Breast epithelium (tissue), 4 donors: ENCODE measurements at regions not wholly inside any gene's neighbourhood (a gene's known extent, or its start where the extent isn't known, plus 50 kb on each side); places are given as distances from the start of the nearest gene placed in this dataset.

Experiments used
- DNase-seq, 2 donors: peaks; one replicate each; pipeline ENCODE4 v3.0.0-alpha.2; 2019; ENCODE audit warnings: low spot score in 2 of 2
- H3K27ac ChIP-seq, 2 donors: fragments of 200-600 bp; sonication (generic) in 1 of 2; one replicate each; pipeline ENCODE4 v1.5.1; 2016 to 2019; ENCODE audit warnings: mild to moderate bottlenecking in 1 of 2
- H3K27me3 ChIP-seq, 2 donors: fragments of 200-600 bp; sonication (generic) in 1 of 2; one replicate each; pipeline versions ENCODE4 v1.5.1 to v1.6.0; 2017 to 2019; ENCODE audit warnings: control low read depth in 1 of 2, mild to moderate bottlenecking in 1 of 2
- H3K36me3 ChIP-seq: fragments of 200-600 bp; one replicate; pipeline ENCODE4 v1.5.1; 2019
- H3K4me1 ChIP-seq, 2 donors: fragments of 200-600 bp; sonication (generic); one replicate each; pipeline ENCODE4 v1.5.1; 2016 to 2019; ENCODE audit warnings: control low read depth in 1 of 2
- H3K4me3 ChIP-seq, 3 donors: fragments of 200-600 bp; sonication (generic); 1 replicate in 2 of 3; 2 replicates in 1 of 3; pipeline ENCODE4 v1.5.1; 2016 to 2019; ENCODE audit warnings: mild to moderate bottlenecking in 3 of 3, moderate library complexity in 2 of 3
- H3K9me3 ChIP-seq, 2 donors: fragments of 200-600 bp; sonication (generic) in 1 of 2; one replicate each; pipeline ENCODE4 v1.5.1; 2016 to 2019; ENCODE audit warnings: control low read depth in 1 of 2
- POLR2A ChIP-seq: fragments of 450-650 bp; IDR thresholded peaks from one replicate; pipeline ENCODE4 v1.6.1; 2016; ENCODE audit warnings: antibody characterized with exemption, mild to moderate bottlenecking, moderate library complexity
- POLR2AphosphoS5 ChIP-seq, 3 donors: sonication (generic); formaldehyde crosslinking; IDR thresholded peaks; one replicate each; pipeline ENCODE4 v1.6.1; 2017; ENCODE audit warnings: antibody characterized with exemption in 3 of 3
- intact Hi-C: fragments of 100-400 bp; cut with DNase I; formaldehyde crosslinking; loops from one replicate; pipeline ENCODE4 v1.15.1; 2023; ENCODE audit warnings: low total_unique reads
- TF ChIP-seq, protein P1 (sequence below), 3 donors: fragments of 450-650 bp; IDR thresholded peaks; one replicate each; pipeline ENCODE4 v1.5.1; 2016 to 2017; ENCODE audit warnings: antibody characterized with exemption in 3 of 3, mild to moderate bottlenecking in 3 of 3, moderate library complexity in 3 of 3

DNA sequence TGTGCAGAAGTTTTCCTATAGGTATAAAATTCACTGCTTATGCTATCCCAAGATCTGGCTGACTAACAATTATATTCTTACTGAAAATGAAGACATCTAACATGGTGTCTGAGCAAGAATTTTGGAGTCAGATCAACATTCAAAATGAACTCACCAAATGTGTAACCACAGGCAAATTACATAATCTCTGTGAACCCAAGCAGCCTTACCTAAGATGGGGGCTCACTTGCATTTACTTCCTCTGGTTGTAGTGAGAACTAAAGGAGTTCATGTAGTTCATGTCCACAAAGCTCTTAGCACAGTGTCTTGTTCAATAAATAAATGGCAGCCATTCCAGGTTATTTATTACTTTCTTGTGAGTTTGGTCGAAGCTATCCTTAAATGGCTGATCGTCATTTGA lies 163.9 kb upstream of the LCORL start:
- no peak overlapping the region for H3K4me3 ChIP-seq
- H3K27ac ChIP-seq = no peak overlapping the region
- DNase-seq = no peak
- H3K27me3 ChIP-seq = no peaks in the 10 kb centered on the region
- no peaks in the 10 kb centered on the region for H3K4me1 ChIP-seq
- no peak for TF ChIP-seq POLR2AphosphoS5 (IDR thresholded peaks at IDR 0.05)
- H3K36me3 ChIP-seq = no peaks in the 10 kb centered on the region
- no peaks in the 10 kb centered on the region for H3K9me3 ChIP-seq
- intact Hi-C loops = no loop called here

DNA sequence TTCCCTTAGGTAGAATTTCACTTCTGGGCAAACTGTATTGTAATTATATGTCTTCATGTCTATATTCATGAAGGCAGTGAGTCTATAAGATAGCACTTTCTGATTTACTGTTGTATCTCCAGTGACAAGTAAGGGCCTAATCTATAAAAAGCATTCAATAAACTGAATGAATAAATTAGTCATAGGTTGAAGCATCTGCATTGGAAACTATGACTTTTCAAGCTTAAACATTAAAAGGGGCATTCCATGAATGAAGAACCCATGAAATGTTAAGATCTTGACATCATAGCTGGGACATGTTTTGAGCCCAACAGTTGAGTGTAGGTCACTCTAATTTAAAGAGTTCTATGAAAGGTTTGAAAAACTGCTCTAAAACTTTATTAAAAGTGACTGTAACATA lies 159.3 kb upstream of the LCORL start:
- Histone ChIP-seq H3K36me3 (no peaks in the 10 kb centered on the region), H3K27ac (no peak overlapping the region), H3K9me3 (no peaks in the 10 kb centered on the region), H3K27me3 (no peaks in the 10 kb centered on the region), H3K4me1 (no peaks in the 10 kb centered on the region), H3K4me3 (no peak overlapping the region)
- no peak for TF ChIP-seq POLR2AphosphoS5 (IDR thresholded peaks at IDR 0.05)
- no peak for TF ChIP-seq POLR2A
- TF ChIP-seq, protein P1, sequence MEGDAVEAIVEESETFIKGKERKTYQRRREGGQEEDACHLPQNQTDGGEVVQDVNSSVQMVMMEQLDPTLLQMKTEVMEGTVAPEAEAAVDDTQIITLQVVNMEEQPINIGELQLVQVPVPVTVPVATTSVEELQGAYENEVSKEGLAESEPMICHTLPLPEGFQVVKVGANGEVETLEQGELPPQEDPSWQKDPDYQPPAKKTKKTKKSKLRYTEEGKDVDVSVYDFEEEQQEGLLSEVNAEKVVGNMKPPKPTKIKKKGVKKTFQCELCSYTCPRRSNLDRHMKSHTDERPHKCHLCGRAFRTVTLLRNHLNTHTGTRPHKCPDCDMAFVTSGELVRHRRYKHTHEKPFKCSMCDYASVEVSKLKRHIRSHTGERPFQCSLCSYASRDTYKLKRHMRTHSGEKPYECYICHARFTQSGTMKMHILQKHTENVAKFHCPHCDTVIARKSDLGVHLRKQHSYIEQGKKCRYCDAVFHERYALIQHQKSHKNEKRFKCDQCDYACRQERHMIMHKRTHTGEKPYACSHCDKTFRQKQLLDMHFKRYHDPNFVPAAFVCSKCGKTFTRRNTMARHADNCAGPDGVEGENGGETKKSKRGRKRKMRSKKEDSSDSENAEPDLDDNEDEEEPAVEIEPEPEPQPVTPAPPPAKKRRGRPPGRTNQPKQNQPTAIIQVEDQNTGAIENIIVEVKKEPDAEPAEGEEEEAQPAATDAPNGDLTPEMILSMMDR (IDR thresholded peaks at IDR 0.05) = no peak
- intact Hi-C loops = no loop called here
- no peak for DNase-seq

DNA sequence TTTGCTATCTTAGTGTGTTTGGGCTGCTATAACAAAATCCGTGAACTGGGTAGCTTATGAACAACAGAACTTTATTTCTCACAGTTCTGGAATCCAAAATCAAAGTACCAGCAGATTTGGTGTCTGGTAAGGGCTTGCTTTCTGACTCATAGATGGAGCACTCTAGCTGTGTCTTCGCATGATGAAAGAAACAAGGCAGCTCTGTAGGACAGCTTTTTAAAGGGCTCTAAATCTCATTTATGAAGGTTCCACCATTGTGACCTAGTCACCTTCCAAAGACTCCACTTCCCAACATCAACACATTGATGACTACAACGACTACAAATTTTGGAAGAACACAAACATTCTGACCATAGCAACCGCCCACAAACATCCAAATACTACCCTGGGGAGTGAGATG lies 158.6 kb upstream of the LCORL start:
- Histone ChIP-seq H3K36me3 (no peaks in the 10 kb centered on the region), H3K27ac (no peak overlapping the region), H3K27me3 (no peaks in the 10 kb centered on the region), H3K4me1 (no peaks in the 10 kb centered on the region), H3K4me3 (no peak overlapping the region), H3K9me3 (no peaks in the 10 kb centered on the region)
- intact Hi-C loops = no loop called here
- DNase-seq = no peak
- TF ChIP-seq POLR2AphosphoS5 (IDR thresholded peaks at IDR 0.05) (no peak), POLR2A (no peak)
- TF ChIP-seq, protein P1 (IDR thresholded peaks at IDR 0.05) = no peak

DNA sequence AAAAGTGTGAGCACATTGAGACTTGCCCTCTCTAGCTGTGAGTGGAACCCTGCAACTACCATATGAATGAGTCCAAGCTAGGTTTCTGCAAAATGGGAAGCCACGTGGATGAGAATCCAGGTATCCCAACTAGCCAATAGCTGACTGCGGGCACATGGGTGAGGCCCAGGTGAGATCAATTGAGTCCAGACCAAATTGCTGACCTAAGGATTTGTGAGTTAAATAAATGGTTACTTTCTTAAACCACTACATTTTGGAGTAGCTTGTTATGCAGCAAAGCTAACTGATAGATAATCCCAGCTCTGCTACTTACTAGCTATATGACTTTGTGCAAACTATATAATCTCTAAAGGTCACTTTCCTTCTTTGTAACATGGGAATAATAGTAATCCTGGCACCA lies 150.3 kb upstream of the LCORL start:
- no peaks in the 10 kb centered on the region for H3K27me3 ChIP-seq
- intact Hi-C loops = no loop called here
- TF ChIP-seq POLR2A = no peak
- TF ChIP-seq, protein P1 (IDR thresholded peaks at IDR 0.05) = no peak
- no peak for TF ChIP-seq POLR2AphosphoS5 (IDR thresholded peaks at IDR 0.05)
- H3K36me3 ChIP-seq = no peaks in the 10 kb centered on the region
- H3K9me3 ChIP-seq = no peaks in the 10 kb centered on the region
- H3K27ac ChIP-seq = no peak overlapping the region
- no peak for DNase-seq
- H3K4me1 ChIP-seq = no peaks in the 10 kb centered on the region
- no peak overlapping the region for H3K4me3 ChIP-seq

DNA sequence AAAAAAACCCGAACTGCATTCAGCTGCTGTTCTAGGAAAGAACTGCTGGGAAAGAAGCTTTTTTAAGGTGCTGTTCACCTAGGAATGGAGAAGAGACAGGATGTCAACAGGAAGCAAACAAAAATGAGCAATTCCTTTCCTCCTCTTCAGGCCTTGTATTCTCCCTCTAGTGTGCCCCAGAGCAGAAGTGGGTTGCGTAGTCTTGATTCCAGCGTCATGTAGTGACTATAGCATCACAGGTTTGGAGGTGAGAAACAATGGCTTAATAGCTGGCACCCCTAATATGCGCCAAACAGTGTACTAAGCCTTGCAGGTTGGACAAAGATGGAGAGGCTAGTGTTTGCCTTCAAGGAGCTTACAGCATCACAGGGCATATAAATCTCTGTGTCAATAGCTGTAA lies 146.3 kb upstream of the LCORL start:
- no peak for TF ChIP-seq POLR2A
- no peak for TF ChIP-seq POLR2AphosphoS5 (IDR thresholded peaks at IDR 0.05)
- TF ChIP-seq, protein P1 (IDR thresholded peaks at IDR 0.05) = no peak
- intact Hi-C loops = no loop called here
- no peaks in the 10 kb centered on the region for H3K9me3 ChIP-seq
- H3K4me1 ChIP-seq = no peaks in the 10 kb centered on the region
- no peak overlapping the region for H3K4me3 ChIP-seq
- DNase-seq = no peak
- H3K36me3 ChIP-seq = no peaks in the 10 kb centered on the region
- no peaks in the 10 kb centered on the region for H3K27me3 ChIP-seq
- H3K27ac ChIP-seq = no peak overlapping the region

DNA sequence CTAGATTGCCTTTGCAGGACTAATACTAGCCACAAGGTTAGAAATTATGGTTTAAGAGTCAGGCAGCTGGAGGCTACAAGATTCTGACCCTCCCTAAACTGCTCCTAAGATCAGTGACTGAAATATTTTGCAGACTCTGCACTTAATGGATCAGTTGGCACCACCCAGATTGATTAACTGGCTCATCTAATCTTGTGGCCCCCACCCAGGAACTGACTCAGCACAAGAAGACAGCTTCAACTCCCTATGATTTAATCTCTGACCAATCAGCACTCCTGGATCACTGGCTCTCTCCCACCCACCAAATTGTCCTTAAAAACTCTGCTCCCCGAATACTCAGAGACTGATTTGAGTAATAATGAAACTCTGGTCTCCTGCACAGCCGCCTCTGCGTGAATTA lies 145.4 kb upstream of the LCORL start:
- no peak for TF ChIP-seq POLR2A
- TF ChIP-seq, protein P1 (IDR thresholded peaks at IDR 0.05) = no peak
- no peak for TF ChIP-seq POLR2AphosphoS5 (IDR thresholded peaks at IDR 0.05)
- intact Hi-C loops = no loop called here
- peaks cover 0 to 8% of the 10 kb centered on the region in 2 donors for H3K9me3 ChIP-seq
- H3K36me3 ChIP-seq = no peaks in the 10 kb centered on the region
- H3K4me3 ChIP-seq = no peak overlapping the region
- no peaks in the 10 kb centered on the region for H3K4me1 ChIP-seq
- DNase-seq = no peak
- H3K27ac ChIP-seq = no peak overlapping the region
- H3K27me3 ChIP-seq = no peaks in the 10 kb centered on the region
